Psoas muscle (tissue), 7 donors: ENCODE measurements at regions not wholly inside any gene's neighbourhood (a gene's known extent, or its start where the extent isn't known, plus 50 kb on each side); places are given as distances from the start of the nearest gene placed in this dataset.
"Not testable (repeated sequence)": the region's sequence is repeated elsewhere in the genome, so short reads cannot be mapped to it uniquely, and the experiment has no call there.

Experiments
- ATAC-seq, 4 donors: fragments of 200-7000 bp; cut with Tn5 transposase; one replicate each; pipeline ENCODE4 v1.9.1; 2020; ENCODE audit warnings: moderate library complexity in 3 of 4, mild to moderate bottlenecking in 2 of 4
- DNase-seq, 2 donors: peaks; one replicate each; pipeline ENCODE4 v3.0.0-alpha.2; 2020
- H3K27ac ChIP-seq: fragments of 200-600 bp; one replicate; pipeline ENCODE4 v1.8.0; 2022
- H3K27me3 ChIP-seq, 3 donors: fragments of 200-600 bp in 1 of 3; one replicate each; pipeline versions ENCODE4 v1.6.1 to v1.8.0; 2013 to 2022; ENCODE audit warnings: low read length in 2 of 3, mild to moderate bottlenecking in 2 of 3, moderate library complexity in 1 of 3; ENCODE audit not compliant: insufficient read depth in 3 of 3
- H3K36me3 ChIP-seq, 2 donors: fragments of 200-600 bp in 1 of 2; one replicate each; pipeline versions ENCODE4 v1.6.1 to v1.8.0; 2013 to 2022; ENCODE audit warnings: low read depth in 1 of 2, mild to moderate bottlenecking in 1 of 2, moderate library complexity in 1 of 2; ENCODE audit not compliant: insufficient read depth in 1 of 2
- H3K4me1 ChIP-seq: fragments of 200-600 bp; one replicate; pipeline ENCODE4 v1.8.0; 2022
- H3K4me3 ChIP-seq: fragments of 200-600 bp; one replicate; pipeline ENCODE4 v1.8.0; 2022; ENCODE audit warnings: mild to moderate bottlenecking
- H3K9me3 ChIP-seq: fragments of 200-600 bp; one replicate; pipeline ENCODE4 v1.8.0; 2022
- CTCF ChIP-seq: fragments of 200-600 bp; IDR thresholded peaks from one replicate; pipeline ENCODE4 v1.8.0; 2022; ENCODE audit warnings: antibody characterized with exemption
- WGBS, 3 donors: extraction: QIAGEN DNeasy Blood & Tissue Kit; methylation state at CpG; one replicate each; pipeline versions ENCODE4 v1.1.6 to v1.1.7; 2013; 5-methylcytosine and 5-hydroxymethylcytosine counted together
- intact Hi-C, 2 donors: fragments of 100-400 bp; cut with DNase I; formaldehyde crosslinking; loops; one replicate each; pipeline versions ENCODE4 v1.11.0 to v1.14.2; 2022
- donor health status: healthy with polysubstance abuse.
- donor health status: DM: no; HTN: no; CAD: no; lungs with moderate emphysema.
- donor health status: Bipolar disorder and iron deficiency.
- donor health status: healthy.
- donor health status: DM: yes; HTN: yes; CAD: no.
- donor health status: DM: no; HTN: no; CAD: no.
- donor health status: DM: yes; HTN: yes; CAD: no.

GRCh38 chr1:219067350-219067712, 106.3 kb upstream of the LYPLAL1 start:
- no peaks in the 10 kb centered on the region for H3K4me1 ChIP-seq
- intact Hi-C loops = loop anchor here in 1 of 2 donors (10.0 kb wide), 1 partner anchor 733 kb away; no protein-coding TSS in a partner anchor
- no peak overlapping the region for H3K4me3 ChIP-seq
- TF ChIP-seq CTCF = no peak
- no peak for DNase-seq
- H3K9me3 ChIP-seq = no peaks in the 10 kb centered on the region
- no peak for ATAC-seq
- WGBS, 3 donors = 92 to 97% (median 92%) methylated on average over 4 of the region's 4 CpGs
- no peaks in the 10 kb centered on the region for H3K27me3 ChIP-seq
- no peaks in the 10 kb centered on the region for H3K36me3 ChIP-seq
- H3K27ac ChIP-seq = no peak overlapping the region

GRCh38 chr1:219070395-219070794, 103.3 kb upstream of the LYPLAL1 start:
- WGBS, 3 donors = 92 to 95% (median 94%) methylated on average over 2 of the region's 2 CpGs
- intact Hi-C loops, H3K36me3 ChIP-seq, DNase-seq, H3K9me3 ChIP-seq, H3K4me1 ChIP-seq, H3K27me3 ChIP-seq, ATAC-seq, H3K27ac ChIP-seq, H3K4me3 ChIP-seq: not testable (repeated sequence)

GRCh38 chr1:219071209-219071608, 102.5 kb upstream of the LYPLAL1 start:
- 89 to 97% (median 91%) methylated on average over 4 of the region's 4 CpGs for WGBS, 3 donors
- no peaks in the 10 kb centered on the region for H3K36me3 ChIP-seq

GRCh38 chr1:219072329-219072728, 101.3 kb upstream of the LYPLAL1 start:
- Histone ChIP-seq H3K4me1 (no peaks in the 10 kb centered on the region), H3K27ac (no peak overlapping the region), H3K27me3 (no peaks in the 10 kb centered on the region), H3K9me3 (no peaks in the 10 kb centered on the region), H3K4me3 (no peak overlapping the region), H3K36me3 (no peaks in the 10 kb centered on the region)
- DNase-seq (no peak), ATAC-seq (no peak)
- 94 to 96% (median 94%) methylated on average over 5 of the region's 5 CpGs for WGBS, 3 donors
- intact Hi-C loops = no loop called here
- TF ChIP-seq CTCF = no peak

More at GRCh38 chr1:219071209-219071608, 102.5 kb upstream of the LYPLAL1 start:
- H3K4me1 ChIP-seq = no peaks in the 10 kb centered on the region
- H3K9me3 ChIP-seq = no peaks in the 10 kb centered on the region
- no peak for TF ChIP-seq CTCF
- no peak overlapping the region for H3K4me3 ChIP-seq
- ATAC-seq (no peak), DNase-seq (no peak)
- intact Hi-C loops = no loop called here
- H3K27ac ChIP-seq = no peak overlapping the region
- no peaks in the 10 kb centered on the region for H3K27me3 ChIP-seq

GRCh38 chr1:219074084-219074728, 99.5 kb upstream of the LYPLAL1 start:
- intact Hi-C loops = no loop called here

More at GRCh38 chr1:219074084-219074728, 99.5 kb upstream of the LYPLAL1 start:
- ATAC-seq = no peak
- no peak overlapping the region for H3K4me3 ChIP-seq
- no peaks in the 10 kb centered on the region for H3K4me1 ChIP-seq
- WGBS, 3 donors = 79 to 98% (median 96%) methylated on average over 5 of the region's 5 CpGs
- H3K9me3 ChIP-seq = no peaks in the 10 kb centered on the region
- no peak for TF ChIP-seq CTCF
- H3K36me3 ChIP-seq = no peaks in the 10 kb centered on the region
- no peaks in the 10 kb centered on the region for H3K27me3 ChIP-seq
- no peak overlapping the region for H3K27ac ChIP-seq
- DNase-seq = no peak
